Subcutaneous abdominal adipose tissue (tissue), 5 donors: ENCODE measurements at regions not wholly inside any gene's neighbourhood (a gene's known extent, or its start where the extent isn't known, plus 50 kb on each side); places are given as distances from the start of the nearest gene placed in this dataset.

Source experiments
- H3K27ac ChIP-seq: one replicate; pipeline ENCODE4 v1.7.0; 2013; ENCODE audit warnings: low read depth, mild to moderate bottlenecking, inconsistent platforms, low read length, moderate library complexity
- H3K27me3 ChIP-seq, 5 donors: one replicate each; pipeline ENCODE4 v1.7.0; 2013; ENCODE audit warnings: low read length in 5 of 5, inconsistent platforms in 1 of 5; ENCODE audit not compliant: control insufficient read depth in 5 of 5, insufficient read depth in 4 of 5
- H3K36me3 ChIP-seq, 5 donors: one replicate each; pipeline ENCODE4 v1.7.0; 2013; ENCODE audit warnings: low read length in 5 of 5; ENCODE audit not compliant: control insufficient read depth in 5 of 5, insufficient read depth in 5 of 5
- H3K4me1 ChIP-seq, 5 donors: one replicate each; pipeline ENCODE4 v1.7.0; 2013; ENCODE audit warnings: low read length in 5 of 5, mild to moderate bottlenecking in 3 of 5, moderate library complexity in 1 of 5; ENCODE audit not compliant: control insufficient read depth in 5 of 5, insufficient read depth in 5 of 5
- H3K4me3 ChIP-seq, 5 donors: one replicate each; pipeline ENCODE4 v1.7.0; 2013; ENCODE audit warnings: low read length in 5 of 5, low read depth in 1 of 5
- H3K9ac ChIP-seq, 5 donors: one replicate each; pipeline ENCODE4 v1.7.0; 2013; ENCODE audit warnings: low read length in 5 of 5, mild to moderate bottlenecking in 4 of 5, moderate library complexity in 3 of 5
- H3K9me3 ChIP-seq, 5 donors: one replicate each; pipeline ENCODE4 v1.7.0; 2013; ENCODE audit warnings: low read length in 5 of 5; ENCODE audit not compliant: control insufficient read depth in 5 of 5
- donor health status: healthy.
- donor health status: healthy.
- donor health status: healthy.
- donor health status: healthy.
- donor health status: healthy.

DNA sequence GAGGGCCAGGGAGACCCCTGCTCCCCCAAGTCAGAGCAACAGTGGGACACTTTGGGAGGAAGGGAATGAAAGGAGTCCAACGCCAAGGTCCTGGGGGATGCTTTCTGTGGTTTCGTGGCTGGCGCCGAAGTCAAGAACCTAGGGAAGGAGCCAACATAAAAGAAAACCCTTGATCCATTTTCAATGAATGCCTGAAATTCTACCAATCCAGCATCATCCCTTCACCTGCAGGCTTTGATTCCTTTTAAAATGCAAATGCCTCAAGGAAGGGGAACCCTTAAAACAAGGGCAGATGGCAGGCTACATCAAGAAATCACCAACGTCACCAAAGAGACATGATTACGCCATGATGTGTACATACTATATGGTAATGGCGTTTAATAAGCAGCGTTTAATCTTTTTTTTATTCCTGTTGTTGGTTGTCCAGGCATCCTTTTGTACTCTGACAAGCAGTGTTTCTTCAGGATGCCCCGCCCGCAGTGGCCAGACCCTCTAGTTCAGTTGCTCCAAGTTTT lies 123.3 kb upstream of the SLC1A4 start:
- no peak overlapping the region for H3K9ac ChIP-seq
- H3K4me3 ChIP-seq, result peak overlapping the region; percentile 21 to 81 (median 41)
- H3K27ac ChIP-seq, result no peak overlapping the region
- peaks cover 8 to 38% (median 25%) of the 10 kb centered on the region in 5 donors for H3K4me1 ChIP-seq
- H3K9me3 ChIP-seq, result peaks cover 0 to 4% (median 0%) of the 10 kb centered on the region in 5 donors
- H3K27me3 ChIP-seq, result no peaks in the 10 kb centered on the region
- no peaks in the 10 kb centered on the region for H3K36me3 ChIP-seq

DNA sequence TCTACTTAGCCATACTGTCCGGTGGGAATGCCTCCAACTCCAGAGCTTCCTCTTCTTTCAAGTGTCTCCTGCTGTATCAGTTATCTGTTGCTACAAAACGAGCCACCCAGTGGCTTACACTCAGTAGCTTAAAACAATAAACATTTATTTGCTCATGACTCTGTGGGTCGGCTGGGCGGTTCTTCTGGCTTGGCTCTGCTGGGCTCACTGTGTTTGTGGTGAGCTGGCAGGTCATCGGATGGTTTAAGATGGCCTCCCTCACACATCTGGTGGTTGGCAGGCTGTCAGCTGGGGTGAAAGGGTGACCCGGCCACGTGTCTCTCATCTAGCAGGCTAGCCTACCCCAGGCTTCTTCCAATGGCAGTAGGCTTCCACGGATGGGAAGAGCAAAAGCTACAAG lies 122.4 kb upstream of the SLC1A4 start:
- Histone ChIP-seq H3K27ac (peak overlapping the region; percentile 34), H3K4me1 (peaks cover 8 to 30% (median 23%) of the 10 kb centered on the region in 5 donors), H3K4me3 (peak overlapping the region in 2 of 5 donors; percentile 17 to 32), H3K9ac (no peak overlapping the region), H3K27me3 (no peaks in the 10 kb centered on the region), H3K9me3 (peaks cover 0 to 4% (median 0%) of the 10 kb centered on the region in 5 donors), H3K36me3 (no peaks in the 10 kb centered on the region)

DNA sequence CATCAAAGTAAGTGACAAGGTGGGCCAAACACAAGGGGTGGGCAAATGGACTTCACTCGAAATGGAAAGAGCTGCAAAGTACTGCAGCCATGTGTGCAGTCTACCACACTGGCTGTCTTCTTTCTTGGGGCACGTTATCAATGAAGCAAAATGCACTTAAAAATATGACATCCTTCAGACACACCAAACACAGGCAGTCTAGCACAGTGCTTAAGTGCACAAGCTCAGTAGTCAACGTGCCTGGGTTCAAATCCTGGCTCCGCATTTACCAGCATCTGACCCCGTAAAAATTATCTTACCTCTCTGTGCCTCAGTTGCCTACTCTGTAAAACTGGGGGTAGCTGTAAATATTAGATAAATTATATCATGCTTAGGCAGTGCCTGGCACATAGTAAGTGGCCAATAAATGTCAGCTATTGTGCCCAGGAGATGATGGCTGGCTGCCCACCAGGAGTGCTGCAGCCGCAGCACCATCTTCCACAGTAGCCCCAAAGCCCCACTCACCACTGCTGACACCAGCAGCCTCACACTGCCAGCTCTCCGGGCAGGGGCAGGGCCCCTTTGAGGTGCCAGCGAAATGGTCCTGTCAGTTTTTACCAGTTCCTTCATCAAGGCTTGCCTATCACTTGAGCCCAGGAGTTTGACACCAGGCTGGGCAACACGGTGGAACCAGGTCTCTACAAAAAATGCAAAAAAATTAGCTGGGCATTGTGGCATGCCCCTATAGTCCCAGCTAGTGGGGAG lies 121.8 kb upstream of the SLC1A4 start:
- peak overlapping the region in 1 of 5 donors; percentile 32 for H3K4me3 ChIP-seq
- H3K27ac ChIP-seq, result no peak overlapping the region
- no peaks in the 10 kb centered on the region for H3K27me3 ChIP-seq
- H3K4me1 ChIP-seq, result peaks cover 8 to 28% (median 23%) of the 10 kb centered on the region in 5 donors
- no peak overlapping the region for H3K9ac ChIP-seq
- H3K36me3 ChIP-seq, result no peaks in the 10 kb centered on the region
- peaks cover 0 to 3% (median 0%) of the 10 kb centered on the region in 5 donors for H3K9me3 ChIP-seq

DNA sequence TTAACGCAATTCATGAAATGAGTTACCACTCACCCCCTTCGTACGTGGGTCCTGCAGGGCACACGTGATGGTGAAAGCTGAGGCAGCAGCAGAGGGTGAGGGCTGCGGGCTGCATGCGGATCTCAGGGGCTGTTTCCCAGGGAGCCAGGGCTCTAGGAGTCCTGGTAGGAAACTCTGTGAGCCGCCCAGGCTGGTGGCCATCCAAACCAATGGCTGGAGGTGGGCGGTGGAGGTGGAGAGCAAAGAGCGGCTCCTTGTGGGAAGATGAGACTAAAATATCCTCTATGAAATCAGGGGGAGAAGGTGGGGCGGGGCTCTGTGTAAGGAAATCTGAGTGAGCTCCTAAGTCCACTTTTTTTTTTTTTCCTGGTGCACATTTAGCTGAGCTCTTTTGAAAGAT lies 120.1 kb upstream of the SLC1A4 start:
- no peak overlapping the region for H3K9ac ChIP-seq
- peaks cover 8 to 31% (median 22%) of the 10 kb centered on the region in 5 donors for H3K4me1 ChIP-seq
- H3K4me3 ChIP-seq, result no peak overlapping the region
- no peaks in the 10 kb centered on the region for H3K36me3 ChIP-seq
- no peak overlapping the region for H3K27ac ChIP-seq
- H3K9me3 ChIP-seq, result no peaks in the 10 kb centered on the region
- no peaks in the 10 kb centered on the region for H3K27me3 ChIP-seq

DNA sequence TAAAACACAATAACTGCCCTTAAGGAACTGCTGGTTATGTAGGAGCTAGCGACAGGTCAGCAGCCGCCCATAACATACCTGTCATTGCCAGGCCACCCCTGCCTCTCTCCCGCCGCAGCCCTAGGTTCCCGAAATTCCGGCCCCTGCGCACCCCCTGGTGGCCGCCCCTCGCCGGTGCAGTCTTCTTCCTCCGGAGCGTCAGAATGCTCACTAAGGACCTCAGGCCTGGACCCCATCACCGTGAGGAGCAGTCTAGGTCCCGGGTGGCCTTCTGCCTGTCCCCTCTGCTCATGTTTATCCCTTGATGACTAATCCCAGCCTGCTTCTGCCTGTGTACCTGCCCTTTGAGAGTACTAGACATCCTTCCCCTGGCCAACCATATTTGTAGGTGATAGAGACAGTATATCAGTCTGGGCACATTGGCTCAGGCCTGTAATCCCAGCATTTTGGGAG lies 115.7 kb upstream of the SLC1A4 start:
- H3K4me3 ChIP-seq, result peak overlapping the region; percentile 16 to 68 (median 57)

DNA sequence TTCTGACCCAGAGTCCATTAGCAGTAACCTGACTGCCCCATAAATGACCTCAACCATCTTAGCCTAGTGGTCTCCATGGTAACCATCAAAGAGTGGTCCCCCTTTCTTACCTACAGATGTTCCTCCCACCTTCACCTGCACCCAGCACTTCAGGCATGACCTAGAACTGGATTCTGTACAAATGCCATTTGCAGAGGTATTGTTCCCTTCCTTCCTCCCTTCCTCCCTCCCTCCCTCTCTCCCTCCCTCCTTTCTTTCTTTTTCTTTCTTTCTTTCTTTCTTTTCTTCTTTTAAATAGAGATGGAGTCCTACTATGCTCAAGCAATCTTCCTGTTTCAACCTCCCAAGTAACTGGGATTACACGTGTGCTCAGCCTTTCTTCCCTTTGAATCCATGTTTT lies 114.6 kb upstream of the SLC1A4 start:
- H3K9ac ChIP-seq, result no peak overlapping the region
- no peaks in the 10 kb centered on the region for H3K36me3 ChIP-seq
- no peaks in the 10 kb centered on the region for H3K9me3 ChIP-seq
- H3K4me3 ChIP-seq, result no peak overlapping the region
- H3K27me3 ChIP-seq, result no peaks in the 10 kb centered on the region
- H3K27ac ChIP-seq, result no peak overlapping the region
- peaks cover 1 to 7% (median 4%) of the 10 kb centered on the region in 5 donors for H3K4me1 ChIP-seq

More for the DNA sequence above, 115.7 kb upstream of the SLC1A4 start:
- Histone ChIP-seq H3K4me1 (peaks cover 0 to 7% (median 5%) of the 10 kb centered on the region in 5 donors), H3K27me3 (no peaks in the 10 kb centered on the region), H3K27ac (no peak overlapping the region), H3K9me3 (no peaks in the 10 kb centered on the region), H3K36me3 (no peaks in the 10 kb centered on the region), H3K9ac (peak overlapping the region in 1 of 5 donors; percentile 64)

DNA sequence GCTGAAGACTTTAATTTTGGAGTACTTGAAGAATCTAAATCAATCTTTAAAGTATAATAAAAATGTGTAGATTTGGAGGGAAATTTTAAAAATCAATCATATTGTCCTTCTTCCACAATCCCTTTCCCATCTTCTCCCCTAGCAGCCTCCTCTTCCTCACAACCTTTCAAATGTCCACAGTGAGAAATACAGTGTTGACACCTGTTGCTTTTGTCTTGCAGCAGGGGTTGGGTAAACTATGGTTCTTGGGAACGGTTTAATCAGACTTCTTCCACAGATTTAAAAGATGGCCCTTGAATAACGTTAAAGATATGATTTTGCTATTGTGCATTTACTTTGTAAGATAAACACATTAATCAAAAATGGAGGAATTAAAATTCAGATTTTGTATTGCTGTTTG lies 113.8 kb upstream of the SLC1A4 start:
- no peaks in the 10 kb centered on the region for H3K36me3 ChIP-seq
- H3K4me3 ChIP-seq, result no peak overlapping the region
- H3K27ac ChIP-seq, result no peak overlapping the region
- peaks cover 1 to 7% (median 4%) of the 10 kb centered on the region in 5 donors for H3K4me1 ChIP-seq
- H3K9ac ChIP-seq, result no peak overlapping the region
- H3K9me3 ChIP-seq, result no peaks in the 10 kb centered on the region
- no peaks in the 10 kb centered on the region for H3K27me3 ChIP-seq

DNA sequence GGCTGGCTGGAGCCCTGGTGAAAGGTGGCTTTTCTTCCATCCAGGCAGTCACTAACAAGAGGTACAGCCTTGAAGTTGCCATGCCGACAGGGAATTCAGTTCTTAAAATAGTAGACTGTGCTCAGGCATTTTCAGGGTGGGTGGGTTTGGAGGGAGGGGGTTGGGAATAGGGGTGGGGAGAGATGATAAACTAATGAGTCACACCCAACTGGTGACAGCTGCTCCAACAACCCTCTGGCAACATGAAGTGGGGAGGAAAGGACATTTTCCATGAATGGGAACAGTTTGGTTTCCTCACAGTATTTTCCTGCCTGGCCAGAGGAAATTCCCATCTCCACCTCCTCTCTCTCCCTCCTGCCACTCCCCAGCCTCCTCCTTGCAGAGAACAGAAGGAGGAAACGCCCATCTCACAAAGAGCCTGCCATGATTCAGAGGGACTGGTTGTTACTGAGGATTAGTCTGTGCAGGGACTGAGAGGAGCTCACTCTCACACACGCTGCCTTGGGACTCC lies 113.0 kb upstream of the SLC1A4 start:
- H3K27ac ChIP-seq, result no peak overlapping the region
- no peak overlapping the region for H3K9ac ChIP-seq
- H3K9me3 ChIP-seq, result no peaks in the 10 kb centered on the region
- H3K4me1 ChIP-seq, result peaks cover 1 to 7% (median 4%) of the 10 kb centered on the region in 5 donors
- H3K36me3 ChIP-seq, result no peaks in the 10 kb centered on the region
- no peak overlapping the region for H3K4me3 ChIP-seq
- no peaks in the 10 kb centered on the region for H3K27me3 ChIP-seq

DNA sequence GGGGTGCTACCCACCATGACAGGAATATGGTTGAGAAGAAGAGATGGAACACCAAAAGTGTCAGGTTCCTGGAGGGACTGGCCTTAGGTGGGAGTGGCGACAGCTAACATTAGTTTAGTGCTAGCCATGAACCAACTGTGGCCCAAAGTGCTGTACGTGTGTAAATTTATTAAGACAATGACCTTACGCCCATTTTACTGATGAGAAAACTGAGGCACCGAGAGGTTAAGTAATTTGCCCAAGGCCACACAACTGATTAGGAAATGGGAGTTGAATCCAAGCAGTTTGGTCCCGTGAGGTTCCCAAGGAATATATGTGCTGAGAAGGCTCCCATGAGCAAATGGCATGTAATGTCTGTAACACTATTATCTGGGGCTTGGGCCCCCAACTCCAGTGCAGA lies 109.5 kb upstream of the SLC1A4 start:
- Histone ChIP-seq H3K9me3 (no peaks in the 10 kb centered on the region), H3K4me3 (no peak overlapping the region), H3K4me1 (peaks cover 0 to 2% (median 0%) of the 10 kb centered on the region in 5 donors), H3K27ac (no peak overlapping the region), H3K27me3 (no peaks in the 10 kb centered on the region), H3K36me3 (no peaks in the 10 kb centered on the region), H3K9ac (no peak overlapping the region)

DNA sequence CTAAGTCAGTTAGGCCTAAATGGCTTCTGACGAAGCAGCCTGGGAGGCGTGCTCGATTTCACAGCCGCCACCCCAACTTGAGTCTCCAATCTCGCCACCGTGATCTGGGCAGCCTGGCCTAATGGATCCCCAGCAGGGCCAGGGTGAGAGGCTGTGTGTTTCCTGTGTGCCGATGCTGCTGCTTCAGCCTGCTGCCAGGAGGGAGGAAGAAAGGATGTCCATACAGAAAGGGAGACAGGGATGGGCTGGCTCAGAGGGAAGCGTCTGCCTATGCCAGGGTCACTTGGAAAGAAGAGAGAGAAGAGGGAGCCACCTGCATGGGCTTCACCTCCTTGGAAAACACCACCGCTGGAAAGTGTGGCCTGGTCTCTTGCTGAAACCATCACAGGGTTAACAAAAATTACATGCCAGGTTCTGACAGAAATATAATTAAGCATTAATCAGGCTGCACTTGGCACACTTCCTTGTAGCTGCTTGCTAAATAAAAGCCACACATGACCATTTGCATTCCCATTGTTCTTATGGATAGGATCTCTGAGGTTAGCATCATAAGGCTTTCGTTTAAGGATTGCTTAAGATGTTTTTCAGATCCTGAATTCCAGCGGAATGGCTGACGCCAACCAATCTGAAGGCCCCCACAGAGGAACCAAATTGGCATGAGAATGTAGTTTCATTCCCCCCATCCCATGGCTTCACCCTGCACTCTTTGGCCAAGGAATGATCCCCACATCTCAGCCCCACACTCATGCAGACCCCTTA lies 108.8 kb upstream of the SLC1A4 start:
- no peaks in the 10 kb centered on the region for H3K36me3 ChIP-seq
- H3K27me3 ChIP-seq, result no peaks in the 10 kb centered on the region
- H3K27ac ChIP-seq, result no peak overlapping the region
- peaks cover 0 to 2% (median 0%) of the 10 kb centered on the region in 5 donors for H3K4me1 ChIP-seq
- H3K9ac ChIP-seq, result no peak overlapping the region
- no peaks in the 10 kb centered on the region for H3K9me3 ChIP-seq
- no peak overlapping the region for H3K4me3 ChIP-seq
